ENCODE measurements at regions not wholly inside any gene's neighbourhood (a gene's known extent, or its start where the extent isn't known, plus 50 kb on each side); places are given as distances from the start of the nearest gene placed in this dataset.

DNA sequence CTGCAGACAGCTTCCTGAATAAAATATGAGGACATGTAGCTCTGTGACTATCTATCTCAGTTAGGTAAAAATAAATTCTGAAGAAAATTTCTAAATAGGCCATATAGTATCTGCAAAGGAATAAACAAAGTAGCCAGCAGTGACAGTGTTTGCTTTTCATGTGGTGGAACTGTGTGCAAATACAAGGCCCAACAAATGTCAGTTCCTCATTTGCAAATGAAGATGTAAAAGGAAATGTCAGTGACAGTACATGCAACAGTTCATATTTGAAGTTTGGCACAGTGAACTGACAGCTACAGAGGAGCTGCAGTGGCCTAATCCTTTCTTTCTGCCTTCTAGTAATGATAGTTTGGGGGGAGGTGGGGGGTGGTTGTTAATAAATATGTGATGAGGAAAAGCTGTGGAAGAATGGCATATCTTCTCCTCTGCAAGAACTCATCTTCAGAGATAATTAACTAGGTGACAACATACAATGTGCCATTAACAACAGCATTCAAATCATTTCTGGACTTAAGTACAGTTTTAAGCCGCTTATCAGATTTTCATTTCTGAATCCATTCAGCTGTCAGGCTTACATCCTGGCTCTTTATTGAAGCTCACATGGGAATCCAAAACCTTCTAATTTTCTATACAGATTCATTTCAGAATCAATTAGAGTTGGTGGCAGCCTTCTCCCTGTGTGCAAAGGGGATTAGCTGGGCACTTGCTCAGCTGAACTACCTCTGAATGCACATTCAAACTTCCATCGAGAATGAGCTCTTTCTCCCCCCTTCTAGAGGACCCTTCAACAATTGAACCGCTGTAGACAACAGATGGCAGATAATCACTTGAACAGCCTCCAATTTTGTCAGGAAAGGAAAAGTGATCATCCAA lies 1059.0 kb upstream of the EPHA7 start:
- TF ChIP-seq, protein P1, sequence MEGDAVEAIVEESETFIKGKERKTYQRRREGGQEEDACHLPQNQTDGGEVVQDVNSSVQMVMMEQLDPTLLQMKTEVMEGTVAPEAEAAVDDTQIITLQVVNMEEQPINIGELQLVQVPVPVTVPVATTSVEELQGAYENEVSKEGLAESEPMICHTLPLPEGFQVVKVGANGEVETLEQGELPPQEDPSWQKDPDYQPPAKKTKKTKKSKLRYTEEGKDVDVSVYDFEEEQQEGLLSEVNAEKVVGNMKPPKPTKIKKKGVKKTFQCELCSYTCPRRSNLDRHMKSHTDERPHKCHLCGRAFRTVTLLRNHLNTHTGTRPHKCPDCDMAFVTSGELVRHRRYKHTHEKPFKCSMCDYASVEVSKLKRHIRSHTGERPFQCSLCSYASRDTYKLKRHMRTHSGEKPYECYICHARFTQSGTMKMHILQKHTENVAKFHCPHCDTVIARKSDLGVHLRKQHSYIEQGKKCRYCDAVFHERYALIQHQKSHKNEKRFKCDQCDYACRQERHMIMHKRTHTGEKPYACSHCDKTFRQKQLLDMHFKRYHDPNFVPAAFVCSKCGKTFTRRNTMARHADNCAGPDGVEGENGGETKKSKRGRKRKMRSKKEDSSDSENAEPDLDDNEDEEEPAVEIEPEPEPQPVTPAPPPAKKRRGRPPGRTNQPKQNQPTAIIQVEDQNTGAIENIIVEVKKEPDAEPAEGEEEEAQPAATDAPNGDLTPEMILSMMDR (IDR thresholded peaks at IDR 0.05): no peak
- peak; percentile 47 for TF ChIP-seq EZH2phosphoT487 (IDR thresholded peaks at IDR 0.05)

Measured in neural progenitor cell (in vitro differentiated cells).